Osteoblast (primary cell): ENCODE measurements at regions not wholly inside any gene's neighbourhood (a gene's known extent, or its start where the extent isn't known, plus 50 kb on each side); places are given as distances from the start of the nearest gene placed in this dataset.
"Not testable (repeated sequence)": the region's sequence is repeated elsewhere in the genome, so short reads cannot be mapped to it uniquely, and the experiment has no call there.

Source experiments
- DNase-seq: peaks from one replicate; pipeline ENCODE4 v3.0.0; 2011; ENCODE audit warnings: low spot score, mixed read lengths; ENCODE audit not compliant: insufficient read length; ENCODE audit errors: missing footprints
- H2AFZ ChIP-seq: 2 replicates; pipeline ENCODE4 v1.6.0; 2011; ENCODE audit warnings: mild to moderate bottlenecking, low read length
- H3K27ac ChIP-seq: 2 replicates; pipeline ENCODE4 v1.5.1; 2011; ENCODE audit warnings: mild to moderate bottlenecking, low read depth, low read length, moderate library complexity
- H3K27me3 ChIP-seq: 2 replicates; pipeline ENCODE4 v1.6.0; 2012; ENCODE audit warnings: mild to moderate bottlenecking, control low read depth, inconsistent platforms, low read length, moderate library complexity; ENCODE audit not compliant: insufficient read depth
- H3K36me3 ChIP-seq: 2 replicates; pipeline ENCODE4 v1.5.1; 2011; ENCODE audit warnings: mild to moderate bottlenecking, low read length, control low read depth, moderate library complexity; ENCODE audit not compliant: insufficient read depth
- H3K4me1 ChIP-seq: 2 replicates; pipeline ENCODE4 v1.5.1; 2011; ENCODE audit warnings: mild to moderate bottlenecking, low read length, control low read depth, moderate library complexity; ENCODE audit not compliant: insufficient read depth
- H3K4me2 ChIP-seq: 2 replicates; pipeline ENCODE4 v1.6.0; 2011; ENCODE audit warnings: mild to moderate bottlenecking, low read length; ENCODE audit not compliant: insufficient read depth
- H3K4me3 ChIP-seq: fragments of 200-600 bp; sonication (generic); 3 replicates; pipeline ENCODE4 v1.5.1; 2012; ENCODE audit warnings: mild to moderate bottlenecking, low read length, inconsistent platforms; ENCODE audit not compliant: insufficient read depth
- H3K79me2 ChIP-seq: 2 replicates; pipeline ENCODE4 v1.6.0; 2012; ENCODE audit warnings: mild to moderate bottlenecking, low read length, control low read depth, inconsistent platforms; ENCODE audit not compliant: insufficient read depth
- H3K9me3 ChIP-seq: 2 replicates; pipeline ENCODE4 v1.5.1; 2011; ENCODE audit warnings: low read depth, low read length, control low read depth
- H4K20me1 ChIP-seq: 2 replicates; pipeline ENCODE4 v1.6.0; 2012; ENCODE audit warnings: mild to moderate bottlenecking, low read length, control low read depth; ENCODE audit not compliant: insufficient read depth
- CTCF ChIP-seq: IDR thresholded peaks from 2 replicates; pipeline ENCODE4 v1.5.1; 2011; ENCODE audit warnings: mild to moderate bottlenecking, low read depth, low read length, moderate library complexity; ENCODE audit errors: extremely low read depth

- H3K4me2 ChIP-seq, H2AFZ ChIP-seq, H3K4me1 ChIP-seq, H3K4me3 ChIP-seq, DNase-seq, H3K79me2 ChIP-seq, H4K20me1 ChIP-seq, H3K27ac ChIP-seq, H3K9me3 ChIP-seq, H3K27me3 ChIP-seq, H3K36me3 ChIP-seq: not testable (repeated sequence)
Observed at GRCh38 chr7:57740126-57740525, 290.1 kb downstream of the ZNF716 start.

GRCh38 chr7:57769131-57769530, 319.2 kb downstream of the ZNF716 start:
- no peaks in the 10 kb centered on the region for H3K79me2 ChIP-seq
- no peaks in the 10 kb centered on the region for H3K9me3 ChIP-seq
- no peak for DNase-seq
- no peaks in the 10 kb centered on the region for H3K36me3 ChIP-seq
- no peak overlapping the region for H3K27ac ChIP-seq
- TF ChIP-seq CTCF = no peak
- no peak overlapping the region for H3K4me3 ChIP-seq
- H3K4me2 ChIP-seq = no peak overlapping the region
- no peaks in the 10 kb centered on the region for H3K4me1 ChIP-seq
- H3K27me3 ChIP-seq = no peaks in the 10 kb centered on the region
- H2AFZ ChIP-seq = no peak overlapping the region
- H4K20me1 ChIP-seq = no peaks in the 10 kb centered on the region

DNA sequence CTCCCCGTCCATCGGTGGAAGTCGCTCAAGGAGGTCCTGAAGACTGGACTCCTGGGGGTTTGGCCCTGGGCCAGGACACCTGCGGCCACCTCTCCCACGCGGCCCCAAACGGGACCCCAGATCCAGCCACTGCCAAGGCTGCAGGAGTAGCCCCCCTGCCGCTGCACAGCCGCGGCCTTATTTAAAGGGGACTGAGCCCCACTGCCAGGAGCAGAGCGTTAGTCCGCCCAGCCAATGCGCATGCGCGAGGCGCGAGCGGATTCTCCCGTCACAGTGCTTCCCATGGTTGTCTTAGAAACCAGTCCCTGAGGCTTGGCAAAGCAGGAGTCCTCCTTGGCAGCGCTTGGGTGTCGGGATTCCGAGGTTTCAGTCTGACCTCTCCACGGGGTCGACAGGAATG, 320.0 kb downstream of the ZNF716 start:
- no peak overlapping the region for H3K27ac ChIP-seq
- H3K4me3 ChIP-seq = no peak overlapping the region
- no peaks in the 10 kb centered on the region for H3K36me3 ChIP-seq
- no peaks in the 10 kb centered on the region for H3K4me1 ChIP-seq
- no peak for DNase-seq
- no peaks in the 10 kb centered on the region for H3K27me3 ChIP-seq
- no peak overlapping the region for H2AFZ ChIP-seq
- no peak for TF ChIP-seq CTCF
- H3K79me2 ChIP-seq = no peaks in the 10 kb centered on the region
- no peaks in the 10 kb centered on the region for H3K9me3 ChIP-seq
- no peak overlapping the region for H3K4me2 ChIP-seq
- H4K20me1 ChIP-seq = no peaks in the 10 kb centered on the region

DNA sequence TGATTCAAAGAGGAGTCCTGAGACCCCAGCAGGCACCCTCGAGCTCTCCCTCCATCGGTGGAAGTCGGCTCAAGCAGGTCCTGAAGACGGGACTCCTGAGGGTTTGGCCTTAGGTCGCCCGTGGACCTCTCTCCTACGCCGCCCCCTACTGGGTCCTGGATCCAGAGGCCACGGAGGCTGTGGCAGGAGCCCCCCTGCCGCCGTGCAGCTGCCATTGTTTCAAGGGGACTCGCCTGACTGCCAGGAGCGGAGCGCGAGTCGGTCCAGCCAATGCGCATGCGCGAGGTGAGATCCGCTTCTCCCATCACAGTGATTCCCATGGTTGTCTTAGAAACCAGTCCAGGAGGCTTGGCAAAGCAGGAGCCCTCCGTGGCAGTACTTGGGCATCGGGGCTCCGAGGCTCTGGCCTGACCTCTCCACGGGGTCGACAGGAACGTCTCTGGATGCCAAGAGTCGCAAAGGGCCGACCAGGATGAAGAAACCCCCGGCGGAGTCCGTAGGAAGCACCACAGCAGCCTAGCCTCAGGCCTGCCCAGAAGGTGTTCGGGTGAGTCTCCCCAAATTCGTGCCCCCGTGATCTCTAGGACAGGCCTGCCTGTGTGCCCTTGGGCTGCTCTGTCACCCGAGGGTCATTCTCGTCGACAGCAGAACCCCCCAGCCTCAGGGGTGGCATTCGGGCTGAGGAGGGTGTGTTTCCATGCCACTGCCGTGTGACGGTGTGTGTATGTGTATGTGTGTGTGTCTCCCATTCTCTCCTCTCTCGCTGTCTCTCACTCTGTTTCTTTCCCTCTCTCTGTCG, 322.3 kb downstream of the ZNF716 start:
- no peak for TF ChIP-seq CTCF
- Histone ChIP-seq H3K4me2 (no peak overlapping the region), H3K27ac (no peak overlapping the region), H4K20me1 (no peaks in the 10 kb centered on the region), H3K36me3 (no peaks in the 10 kb centered on the region), H3K9me3 (no peaks in the 10 kb centered on the region), H3K79me2 (no peaks in the 10 kb centered on the region), H3K4me1 (no peaks in the 10 kb centered on the region), H2AFZ (no peak overlapping the region), H3K4me3 (no peak overlapping the region), H3K27me3 (no peaks in the 10 kb centered on the region)
- no peak for DNase-seq
